ENCODE measurements at regions not wholly inside any gene's neighbourhood (a gene's known extent, or its start where the extent isn't known, plus 50 kb on each side); places are given as distances from the start of the nearest gene placed in this dataset.
"Not testable (repeated sequence)": the region's sequence is repeated elsewhere in the genome, so short reads cannot be mapped to it uniquely, and the experiment has no call there.

DNA sequence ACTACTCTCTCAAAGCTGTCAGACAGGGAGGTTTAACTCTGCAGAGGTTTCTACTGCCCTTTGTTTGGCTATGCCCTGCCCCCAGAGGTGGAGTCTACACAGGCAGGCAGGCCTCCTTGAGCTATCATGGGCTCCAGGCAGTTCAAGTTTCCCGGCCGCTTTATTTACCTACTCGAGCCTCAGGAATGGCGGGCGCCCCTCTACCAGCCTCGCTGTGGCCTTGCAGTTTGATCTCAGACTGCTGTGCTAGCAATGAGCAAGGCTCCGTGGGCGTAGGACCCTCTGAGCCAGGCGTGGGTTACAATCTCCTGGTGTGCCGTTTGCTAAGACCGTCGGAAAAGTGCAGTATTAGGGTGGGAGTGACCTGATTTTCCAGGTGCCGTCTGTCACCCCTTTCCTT, 124.3 kb downstream of the PTCHD1 start:
- not testable (repeated sequence) for DNase-seq (ENCODE audit: low read depth)

DNA sequence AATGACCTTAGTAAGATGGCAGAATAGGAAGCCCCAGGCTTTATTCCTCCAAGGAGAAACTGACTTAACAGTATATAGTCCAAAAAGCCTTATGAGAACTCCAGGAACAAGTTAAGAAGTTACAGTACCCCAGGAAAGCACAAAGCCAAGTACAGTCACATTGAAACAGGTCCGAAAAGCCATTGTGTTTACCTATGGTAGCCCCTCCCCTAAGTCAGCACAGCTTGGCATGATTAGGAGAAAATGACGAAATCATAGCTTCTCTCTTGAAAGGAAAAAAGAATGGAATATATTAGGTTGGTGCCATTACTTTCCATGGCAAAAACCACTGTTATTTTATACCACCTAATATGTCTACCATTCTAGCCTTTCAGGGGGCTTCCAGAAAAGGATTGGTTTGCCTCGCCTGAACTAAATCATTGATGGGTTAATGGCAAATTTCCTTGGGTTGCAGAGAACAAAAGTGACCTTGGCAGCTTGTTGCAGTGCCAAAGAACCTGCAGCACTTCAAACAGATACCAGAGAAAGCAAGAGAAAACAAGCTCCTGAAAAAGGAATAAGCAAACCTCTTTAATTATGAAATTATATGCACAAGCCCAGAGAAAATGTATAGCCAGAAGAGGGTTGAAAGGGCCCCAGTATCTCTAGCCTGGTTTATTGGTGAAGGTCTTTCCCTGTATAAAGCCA, 130.6 kb downstream of the PTCHD1 start:
- no peak for DNase-seq (ENCODE audit: low read depth)
- TF ChIP-seq, protein P1, sequence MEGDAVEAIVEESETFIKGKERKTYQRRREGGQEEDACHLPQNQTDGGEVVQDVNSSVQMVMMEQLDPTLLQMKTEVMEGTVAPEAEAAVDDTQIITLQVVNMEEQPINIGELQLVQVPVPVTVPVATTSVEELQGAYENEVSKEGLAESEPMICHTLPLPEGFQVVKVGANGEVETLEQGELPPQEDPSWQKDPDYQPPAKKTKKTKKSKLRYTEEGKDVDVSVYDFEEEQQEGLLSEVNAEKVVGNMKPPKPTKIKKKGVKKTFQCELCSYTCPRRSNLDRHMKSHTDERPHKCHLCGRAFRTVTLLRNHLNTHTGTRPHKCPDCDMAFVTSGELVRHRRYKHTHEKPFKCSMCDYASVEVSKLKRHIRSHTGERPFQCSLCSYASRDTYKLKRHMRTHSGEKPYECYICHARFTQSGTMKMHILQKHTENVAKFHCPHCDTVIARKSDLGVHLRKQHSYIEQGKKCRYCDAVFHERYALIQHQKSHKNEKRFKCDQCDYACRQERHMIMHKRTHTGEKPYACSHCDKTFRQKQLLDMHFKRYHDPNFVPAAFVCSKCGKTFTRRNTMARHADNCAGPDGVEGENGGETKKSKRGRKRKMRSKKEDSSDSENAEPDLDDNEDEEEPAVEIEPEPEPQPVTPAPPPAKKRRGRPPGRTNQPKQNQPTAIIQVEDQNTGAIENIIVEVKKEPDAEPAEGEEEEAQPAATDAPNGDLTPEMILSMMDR (IDR thresholded peaks at IDR 0.05; ENCODE audit: low read depth, low read length) = no peak
- no peak for TF ChIP-seq POLR2A (IDR thresholded peaks at IDR 0.05; ENCODE audit: extremely low read depth, insufficient read length)
- TF ChIP-seq MAX (IDR thresholded peaks at IDR 0.05; ENCODE audit: low read depth, low read length) = no peak
- no peak for TF ChIP-seq MYC (IDR thresholded peaks at IDR 0.05; ENCODE audit: low read depth, low read length)
- no peak overlapping the region for H3K4me3 ChIP-seq (ENCODE audit: low read depth, low read length)

More for the DNA sequence above, 124.3 kb downstream of the PTCHD1 start:
- H3K4me3 ChIP-seq (ENCODE audit: low read depth, low read length) = not testable (repeated sequence)

DNA sequence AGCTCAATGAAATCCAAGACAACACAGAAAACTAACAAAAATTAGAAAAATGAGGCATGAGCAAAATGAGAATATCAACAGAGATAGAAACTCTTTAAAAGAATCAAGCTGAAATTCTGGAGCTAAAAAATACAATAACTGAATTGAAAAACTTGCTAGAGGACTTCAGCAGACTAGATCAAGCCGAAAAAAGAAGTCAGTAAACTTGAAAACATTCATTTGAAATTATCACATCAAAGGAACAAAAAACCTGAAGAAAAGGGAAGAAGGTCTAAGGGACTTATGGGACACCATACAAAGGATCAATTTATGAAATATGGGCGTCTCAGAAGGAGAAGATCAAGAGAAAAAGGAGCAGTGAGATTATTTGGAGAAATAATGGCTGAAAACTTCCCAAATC, 131.3 kb downstream of the PTCHD1 start:
- no peak overlapping the region for H3K4me3 ChIP-seq (ENCODE audit: low read depth, low read length)
- no peak for DNase-seq (ENCODE audit: low read depth)
- TF ChIP-seq MAX (IDR thresholded peaks at IDR 0.05; ENCODE audit: low read depth, low read length) (no peak), MYC (IDR thresholded peaks at IDR 0.05; ENCODE audit: low read depth, low read length) (no peak), POLR2A (IDR thresholded peaks at IDR 0.05; ENCODE audit: extremely low read depth, insufficient read length) (no peak)
- TF ChIP-seq, protein P1 (IDR thresholded peaks at IDR 0.05; ENCODE audit: low read depth, low read length) = no peak

GRCh38 chrX:23478056-23478455, 143.4 kb downstream of the PTCHD1 start:
- no peak overlapping the region for H3K4me3 ChIP-seq (ENCODE audit: low read depth, low read length)
- no peak for TF ChIP-seq POLR2A (IDR thresholded peaks at IDR 0.05; ENCODE audit: extremely low read depth, insufficient read length)
- TF ChIP-seq MYC (IDR thresholded peaks at IDR 0.05; ENCODE audit: low read depth, low read length) = no peak
- TF ChIP-seq, protein P1 (IDR thresholded peaks at IDR 0.05; ENCODE audit: low read depth, low read length) = no peak
- no peak for TF ChIP-seq MAX (IDR thresholded peaks at IDR 0.05; ENCODE audit: low read depth, low read length)
- DNase-seq (ENCODE audit: low read depth) = no peak

DNA sequence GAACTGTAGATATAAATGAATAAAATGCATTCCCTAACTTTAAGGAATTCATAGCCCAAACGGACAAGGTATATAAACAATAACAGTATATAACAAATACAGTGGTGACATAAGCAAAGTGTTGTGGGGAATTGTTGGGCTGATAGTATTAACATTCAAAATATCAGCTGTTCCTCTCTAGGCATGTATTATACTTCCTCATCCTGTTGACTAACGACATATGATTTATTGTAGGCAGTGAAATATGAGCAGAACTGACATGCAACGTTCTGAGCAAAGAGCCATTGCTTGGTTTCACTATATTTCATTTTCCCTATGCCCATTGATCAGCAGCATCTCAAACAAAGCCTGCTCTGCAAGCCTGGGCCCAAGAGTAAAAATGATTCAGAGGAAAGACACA, 143.9 kb downstream of the PTCHD1 start:
- DNase-seq (ENCODE audit: low read depth) = no peak
- H3K4me3 ChIP-seq (ENCODE audit: low read depth, low read length) = no peak overlapping the region
- TF ChIP-seq POLR2A (IDR thresholded peaks at IDR 0.05; ENCODE audit: extremely low read depth, insufficient read length) (no peak), MAX (IDR thresholded peaks at IDR 0.05; ENCODE audit: low read depth, low read length) (no peak), MYC (IDR thresholded peaks at IDR 0.05; ENCODE audit: low read depth, low read length) (no peak)
- TF ChIP-seq, protein P1 (IDR thresholded peaks at IDR 0.05; ENCODE audit: low read depth, low read length) = no peak

- DNase-seq (ENCODE audit: low read depth) = no peak
- TF ChIP-seq MAX (IDR thresholded peaks at IDR 0.05; ENCODE audit: low read depth, low read length) (no peak), MYC (IDR thresholded peaks at IDR 0.05; ENCODE audit: low read depth, low read length) (no peak), POLR2A (IDR thresholded peaks at IDR 0.05; ENCODE audit: extremely low read depth, insufficient read length) (no peak)
- TF ChIP-seq, protein P1 (IDR thresholded peaks at IDR 0.05; ENCODE audit: low read depth, low read length) = no peak
Observed at GRCh38 chrX:23482561-23482960, 147.9 kb downstream of the PTCHD1 start.

More at GRCh38 chrX:23482561-23482960, 147.9 kb downstream of the PTCHD1 start:
- no peak overlapping the region for H3K4me3 ChIP-seq (ENCODE audit: low read depth, low read length)

Data from NB4 (cell line).